HEK293T (cell line): ENCODE measurements at regions not wholly inside any gene's neighbourhood (a gene's known extent, or its start where the extent isn't known, plus 50 kb on each side); places are given as distances from the start of the nearest gene placed in this dataset.

Source experiments
- ELF4 ChIP-seq: fragments of 450-650 bp; IDR thresholded peaks from 2 replicates; pipeline ENCODE4 v1.6.1; 2017; ENCODE audit warnings: antibody characterized with exemption
- FOXM1 ChIP-seq: fragments of 450-650 bp; IDR thresholded peaks from 2 replicates; pipeline ENCODE4 v1.6.1; 2017; ENCODE audit warnings: mild to moderate bottlenecking, borderline replicate concordance
- HDGF ChIP-seq: fragments of 450-650 bp; IDR thresholded peaks from 2 replicates; pipeline ENCODE4 v1.6.1; 2017; ENCODE audit warnings: antibody characterized with exemption, borderline replicate concordance
- TARDBP ChIP-seq: fragments of 450-650 bp; IDR thresholded peaks from 2 replicates; pipeline ENCODE4 v1.6.1; 2016

DNA sequence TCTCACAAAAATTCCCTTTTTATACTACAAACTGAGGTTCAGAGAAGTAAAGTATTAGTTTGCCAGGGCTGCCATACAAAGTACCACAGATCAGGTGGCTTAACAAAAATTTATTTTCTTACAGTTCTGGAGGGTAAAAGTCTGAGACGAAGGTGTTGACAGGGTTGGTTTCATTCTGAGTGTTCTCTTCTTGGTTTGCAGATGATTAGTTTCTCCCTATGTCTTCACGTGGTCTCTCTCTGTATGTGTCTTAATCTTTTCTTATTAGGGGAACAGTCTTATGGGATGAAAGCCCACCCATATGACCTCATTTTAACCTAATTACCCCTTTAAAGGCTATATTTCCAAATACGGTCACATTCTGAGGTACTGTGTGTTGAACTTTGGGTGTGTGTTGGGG, 274.2 kb downstream of the BRINP1 start:
- TF ChIP-seq HDGF (no peak), ELF4 (no peak), TARDBP (no peak), FOXM1 (no peak)
